Left forelimb (tissue), 1 donor: ENCODE measurements at regions not wholly inside any gene's neighbourhood (a gene's known extent, or its start where the extent isn't known, plus 50 kb on each side); places are given as distances from the start of the nearest gene placed in this dataset.

Experiments
- DNase-seq: peaks from one replicate; pipeline ENCODE4 v3.0.0-alpha.2; 2018; ENCODE audit warnings: low spot score

DNA sequence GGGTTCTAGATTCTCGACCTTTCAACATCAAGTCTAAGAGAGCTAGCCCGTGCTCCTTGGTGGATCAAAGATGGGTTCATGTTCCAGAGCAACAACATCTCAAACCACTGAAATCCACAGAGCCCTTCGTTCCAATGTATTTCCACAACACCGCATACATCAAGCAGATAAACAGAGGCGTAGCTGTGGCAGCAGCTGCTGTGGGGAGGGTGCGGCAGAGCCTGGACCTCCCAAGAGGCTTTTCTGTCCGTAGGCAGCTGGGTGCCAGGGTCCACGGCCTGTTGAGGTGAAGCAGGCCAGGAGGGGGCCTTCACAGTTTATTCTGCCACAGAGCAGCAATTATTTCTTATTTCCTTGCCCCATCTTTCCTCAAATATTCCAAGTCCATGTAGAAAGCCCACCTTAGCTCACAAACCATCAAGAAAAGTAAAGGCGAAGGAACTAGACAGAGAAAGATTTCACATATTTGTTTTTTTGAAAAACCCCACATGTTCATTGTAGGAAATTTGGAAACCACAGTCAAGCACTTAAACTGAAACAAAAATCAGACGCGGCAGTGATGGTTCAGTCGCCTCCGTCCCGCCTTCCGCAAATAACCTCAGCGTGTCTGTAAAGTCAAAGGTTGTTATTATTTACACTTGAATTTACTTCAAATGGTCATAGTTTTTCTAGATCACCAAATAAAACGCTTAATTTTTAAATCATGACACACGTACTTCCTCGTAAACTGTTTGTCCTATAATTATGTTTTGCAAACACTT, 144.6 kb upstream of the FOXF1 start:
- no peak for DNase-seq

GRCh38 chr16:86366481-86366880, 143.8 kb upstream of the FOXF1 start:
- no peak for DNase-seq

DNA sequence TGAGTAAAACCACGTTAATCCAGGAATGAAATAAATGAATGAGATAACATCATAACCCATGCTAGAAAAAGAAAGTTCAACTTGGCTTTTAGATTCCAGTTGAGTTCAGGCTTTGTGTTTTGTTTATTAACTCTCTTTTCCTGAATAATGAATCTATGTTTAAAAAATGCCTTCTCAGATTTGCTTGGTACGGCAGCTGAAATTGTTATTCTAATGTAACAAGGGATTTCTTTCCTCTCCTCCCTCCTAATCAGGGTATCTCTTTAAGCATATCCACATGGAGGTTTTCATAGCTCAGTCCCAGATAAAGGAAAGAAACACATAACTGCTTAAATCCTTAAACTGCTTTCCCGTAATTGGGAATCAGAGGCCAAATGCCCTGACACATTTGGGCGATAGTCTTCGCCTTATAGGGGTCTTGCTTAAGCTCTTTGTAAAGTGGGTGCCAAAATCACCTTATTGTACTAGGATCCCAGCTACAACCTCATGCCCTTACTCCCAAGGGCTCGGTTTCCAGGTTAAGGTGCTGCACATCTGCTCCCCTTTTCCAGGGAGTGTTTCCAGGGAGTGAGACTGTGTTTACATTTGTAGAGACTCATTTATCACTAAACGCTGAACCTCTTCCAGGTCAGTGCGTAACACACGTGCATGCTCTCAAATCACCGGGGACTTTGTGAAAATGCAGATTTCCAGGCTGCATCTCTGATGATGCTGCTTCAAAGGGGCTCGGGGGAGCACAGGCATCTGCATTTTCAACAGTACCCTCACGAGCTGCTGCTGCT, 142.8 kb upstream of the FOXF1 start:
- no peak for DNase-seq

- no peak for DNase-seq
Observed at GRCh38 chr16:86368261-86368660, 142.1 kb upstream of the FOXF1 start.

- DNase-seq: no peak
Observed at GRCh38 chr16:86370062-86370461, 140.3 kb upstream of the FOXF1 start.

DNA sequence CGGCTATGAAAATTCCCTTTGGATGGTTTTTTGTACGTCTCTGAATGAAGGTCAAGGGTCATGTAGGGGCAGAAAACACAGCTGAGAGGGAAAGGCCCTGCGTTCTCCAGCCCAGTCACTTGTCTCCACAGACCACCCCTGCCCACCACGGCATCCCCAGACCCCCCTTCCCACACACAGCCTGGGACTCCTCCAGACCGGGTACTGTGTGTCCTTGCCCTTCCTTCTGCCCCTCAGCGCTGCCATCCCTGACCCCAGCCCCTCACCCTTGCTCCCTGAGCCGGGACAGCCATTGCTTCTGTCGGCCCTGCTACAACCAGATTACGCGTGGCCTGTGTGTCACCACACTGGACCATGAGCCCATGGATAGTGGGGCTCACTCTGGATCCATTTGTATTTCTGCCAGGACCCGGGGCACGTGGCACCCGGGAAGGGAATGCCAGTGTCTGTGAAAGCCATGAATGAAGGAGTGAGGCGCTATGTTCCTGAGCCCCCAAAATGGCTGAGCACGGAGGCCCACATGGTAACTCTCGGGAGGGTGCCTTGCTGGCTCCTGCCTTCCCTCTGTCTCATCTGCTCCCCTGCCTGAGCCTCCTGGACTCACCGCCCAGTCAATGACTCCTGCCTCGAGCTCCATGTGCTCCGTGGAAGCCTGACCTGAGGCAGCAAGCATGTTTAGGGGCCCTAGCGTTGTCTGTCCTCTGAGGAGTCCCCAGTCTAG, 139.1 kb upstream of the FOXF1 start:
- no peak for DNase-seq

DNA sequence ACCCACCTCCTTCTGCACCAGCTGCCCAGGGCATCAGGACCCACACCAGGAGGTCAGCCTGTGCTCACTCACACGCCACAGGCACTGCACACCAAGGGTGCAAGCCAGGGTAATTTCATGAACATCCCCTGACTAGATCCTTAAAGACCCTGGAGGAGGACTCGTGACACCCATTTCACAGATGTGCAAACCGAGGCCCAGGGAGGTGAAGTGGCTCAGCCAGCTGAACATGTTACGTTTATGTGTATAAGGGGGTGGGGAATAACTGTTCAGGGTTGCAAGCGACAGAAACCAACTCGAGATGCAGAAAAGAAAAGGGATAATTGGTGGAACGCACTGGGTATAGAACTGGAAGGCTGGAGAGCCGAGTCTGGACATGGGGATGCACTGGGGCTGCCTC, 138.1 kb upstream of the FOXF1 start:
- no peak for DNase-seq

- no peak for DNase-seq
Observed at GRCh38 chr16:86373276-86373901, 136.9 kb upstream of the FOXF1 start.

GRCh38 chr16:86374603-86375130, 135.7 kb upstream of the FOXF1 start:
- DNase-seq: no peak

DNA sequence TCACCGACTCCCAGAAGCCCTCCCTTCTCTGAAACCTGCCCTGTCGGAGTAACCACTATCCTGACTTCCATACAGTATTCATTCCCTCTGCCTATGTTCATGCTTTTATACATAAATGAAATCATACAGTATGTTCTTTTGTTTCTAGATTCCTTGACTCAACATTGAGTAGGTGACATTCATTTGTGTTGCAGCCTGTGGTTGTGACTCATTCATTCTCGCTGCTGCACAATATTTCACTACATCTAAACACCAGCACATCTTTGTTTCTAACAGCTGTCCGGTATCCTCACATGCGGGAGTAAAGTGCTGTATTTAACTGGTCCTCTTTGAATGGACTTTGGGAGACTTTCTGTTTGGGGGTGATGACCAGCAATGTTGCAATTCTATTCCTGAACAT, 135.0 kb upstream of the FOXF1 start:
- no peak for DNase-seq

- DNase-seq: no peak
Observed at GRCh38 chr16:86375851-86376250, 134.5 kb upstream of the FOXF1 start.

DNA sequence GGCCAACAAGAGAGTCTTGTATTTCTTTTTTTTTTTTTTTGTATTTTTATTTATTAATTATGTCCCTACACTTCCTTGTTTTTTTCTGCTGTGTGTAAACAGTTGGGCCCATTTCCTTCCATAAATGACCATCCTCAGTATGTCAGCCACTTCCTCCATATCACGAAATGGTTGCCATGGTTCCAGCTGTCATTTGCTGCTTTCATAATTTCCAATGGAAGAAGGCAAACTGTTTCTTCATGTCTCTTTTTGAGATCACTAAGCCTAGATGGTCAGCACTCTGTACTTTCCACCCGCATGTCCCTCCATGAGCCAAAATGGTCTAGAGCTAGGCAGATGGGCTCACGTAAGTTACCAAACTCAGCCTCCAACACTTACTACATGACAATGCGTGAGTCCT, 133.5 kb upstream of the FOXF1 start:
- no peak for DNase-seq

DNA sequence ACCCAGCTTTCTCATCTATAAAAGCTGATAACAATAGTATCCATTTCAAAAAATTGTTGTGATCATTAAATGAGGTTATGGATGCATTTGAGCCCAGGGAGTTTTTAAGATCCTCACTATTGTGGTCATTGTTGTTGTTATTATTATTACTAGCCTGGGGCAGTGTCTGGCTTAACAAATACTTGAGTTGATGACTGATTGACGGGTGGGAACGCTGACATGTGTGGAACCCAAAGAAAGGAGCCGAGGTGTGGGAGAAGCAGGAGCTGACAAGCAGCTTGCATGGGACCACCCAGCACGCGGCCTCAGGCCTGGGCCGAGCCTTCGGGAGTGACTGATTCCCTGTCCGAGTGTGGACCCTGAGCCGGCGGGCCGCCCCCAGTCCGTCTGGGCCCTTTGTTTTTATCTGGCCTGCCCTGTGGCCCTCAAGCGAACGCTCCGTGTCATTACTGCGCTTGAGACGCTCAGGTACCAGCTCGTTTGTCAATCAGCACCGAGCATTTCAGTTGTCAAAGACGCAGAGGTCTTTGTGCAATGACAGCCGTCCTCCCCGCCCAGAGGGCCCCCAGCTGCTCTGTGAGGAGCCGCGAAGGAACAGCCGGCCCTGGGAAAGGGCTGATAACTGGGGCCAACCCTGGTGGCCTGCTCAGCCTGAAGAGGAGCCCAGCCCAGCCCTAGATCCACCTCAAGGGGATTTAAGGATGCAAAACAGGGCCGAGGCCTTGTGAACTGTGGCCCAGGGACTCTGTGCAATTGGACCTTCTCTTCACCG, 132.9 kb upstream of the FOXF1 start:
- no peak for DNase-seq

DNA sequence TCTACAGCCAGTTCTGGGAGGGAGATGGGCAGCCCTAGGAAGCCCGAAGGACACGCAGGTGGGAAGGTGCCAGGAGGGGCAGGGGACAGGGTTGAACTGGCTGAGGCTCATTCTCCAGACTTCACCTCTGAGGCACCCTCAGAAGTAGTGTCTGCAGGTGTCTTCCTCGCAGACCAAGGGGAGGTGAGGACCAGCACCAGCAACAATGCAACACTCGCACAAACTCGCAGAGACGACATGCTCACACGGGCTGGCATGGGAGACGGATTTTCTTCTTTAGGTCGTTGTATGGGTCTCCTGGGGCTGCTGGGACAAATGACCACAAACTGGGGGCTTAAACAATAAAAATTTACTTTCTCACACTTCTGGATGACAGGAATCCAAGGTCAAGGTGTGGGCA, 132.2 kb upstream of the FOXF1 start:
- no peak for DNase-seq

DNA sequence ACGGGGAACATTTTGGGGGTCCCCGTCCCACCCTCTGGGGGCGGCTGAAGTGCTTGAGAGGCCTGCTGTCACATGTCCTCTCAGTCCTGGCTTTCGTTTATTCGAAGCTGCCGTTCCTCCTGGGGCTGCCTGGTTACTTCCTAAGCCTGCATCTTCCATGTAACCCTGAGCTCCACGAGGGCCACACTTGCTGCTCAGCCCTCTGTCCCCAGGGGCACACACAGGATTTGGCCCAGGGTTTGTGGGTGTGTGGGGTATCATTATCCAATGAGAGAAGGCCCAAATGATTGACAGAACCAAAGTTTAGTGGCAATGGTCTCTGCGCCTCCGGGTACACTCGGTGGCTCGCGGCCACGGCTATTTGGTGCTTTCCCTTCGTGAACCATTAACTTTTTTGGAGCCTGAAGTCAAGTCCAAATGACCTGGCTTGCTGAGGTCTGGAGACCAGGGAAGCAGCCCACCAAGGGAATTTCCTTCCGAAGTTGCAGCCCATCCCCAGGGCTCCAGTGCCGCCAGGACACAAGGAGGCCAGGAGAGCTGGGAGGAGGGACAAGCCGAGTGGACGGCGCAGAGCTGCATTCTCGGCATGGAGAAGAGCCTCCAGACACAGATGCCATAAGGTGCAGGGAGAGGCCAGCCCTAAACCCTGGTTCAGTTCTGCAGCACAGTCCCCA, 131.4 kb upstream of the FOXF1 start:
- DNase-seq: no peak

DNA sequence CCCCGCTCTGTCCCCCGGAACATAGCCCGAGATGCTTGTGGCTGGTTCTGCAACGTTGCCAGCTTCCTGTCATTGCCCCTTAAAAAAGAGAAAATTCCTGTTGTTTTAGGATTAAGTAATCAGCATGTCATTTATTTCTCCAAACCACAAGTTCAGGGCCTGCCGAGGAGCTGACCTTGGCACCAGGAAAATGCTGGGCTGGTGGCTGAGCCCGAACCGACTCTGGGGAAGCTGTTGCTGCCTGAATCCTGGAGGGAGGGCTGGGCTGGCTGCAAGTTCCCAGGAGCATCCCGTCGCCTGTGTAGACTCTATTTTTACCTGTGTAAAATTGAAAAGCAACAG, 130.9 kb upstream of the FOXF1 start:
- no peak for DNase-seq

DNA sequence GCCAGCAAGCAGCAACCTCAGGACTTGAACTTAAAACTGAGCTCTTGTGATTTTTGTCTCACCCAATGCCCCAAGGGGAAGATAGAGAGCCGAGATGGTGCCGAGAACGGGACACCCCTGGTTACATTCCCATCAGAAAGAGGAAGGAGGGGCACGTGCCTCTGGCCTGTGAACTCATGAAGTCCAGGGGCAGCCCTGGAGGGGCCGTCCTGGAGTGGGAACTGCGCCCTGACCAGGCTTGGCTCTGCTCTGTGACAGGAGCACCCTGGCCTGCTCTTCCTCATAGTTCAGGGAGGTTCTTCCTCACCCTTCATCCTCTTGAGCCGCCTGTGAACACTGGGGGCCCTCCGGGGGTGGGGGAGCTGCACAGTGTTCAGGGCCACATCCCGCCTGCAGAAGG, 130.3 kb upstream of the FOXF1 start:
- DNase-seq: no peak

GRCh38 chr16:86381491-86381890, 128.8 kb upstream of the FOXF1 start:
- no peak for DNase-seq

GRCh38 chr16:86382067-86382773, 128.1 kb upstream of the FOXF1 start:
- DNase-seq: no peak

- no peak for DNase-seq
Observed at GRCh38 chr16:86382774-86383407, 127.4 kb upstream of the FOXF1 start.
